Motor neuron (in vitro differentiated cells): ENCODE measurements at regions not wholly inside any gene's neighbourhood (a gene's known extent, or its start where the extent isn't known, plus 50 kb on each side); places are given as distances from the start of the nearest gene placed in this dataset.

Experiments used
- ATAC-seq, 8 experiments: fragments of 200-7000 bp; cut with Tn5 transposase; replicated peaks in 6 of 8; 2 replicates each; pipeline ENCODE4 v1.8.0; 2021; ENCODE audit warnings: mild to moderate bottlenecking in 8 of 8, moderate library complexity in 8 of 8
- H3K27ac ChIP-seq, 2 donors: fragments of 250-450 bp; sonication (Bioruptor Pico); 2 replicates each; pipeline ENCODE4 v1.9.0; 2021; ENCODE audit warnings: antibody characterized with exemption in 2 of 2, mild to moderate bottlenecking in 2 of 2, moderate library complexity in 1 of 2
- H3K4me1 ChIP-seq, 2 donors: fragments of 250-450 bp; sonication (Bioruptor Pico); replicated peaks in 1 of 2; 2 replicates each; pipeline ENCODE4 v1.6.1; 2021; ENCODE audit warnings: antibody characterized with exemption in 2 of 2, mild to moderate bottlenecking in 2 of 2, moderate library complexity in 1 of 2
- H3K4me3 ChIP-seq, 5 donors: fragments of 250-450 bp; sonication (Bioruptor Pico); 2 replicates each; pipeline ENCODE4 v1.9.0; 2021; ENCODE audit warnings: antibody characterized with exemption in 5 of 5, mild to moderate bottlenecking in 5 of 5, moderate library complexity in 4 of 5
- WGBS, 10 experiments: fragments of 450-650 bp; shearing (Covaris generic); methylation state at CpG; one replicate each; pipeline ENCODE4 v1.0.0; 2022; 5-methylcytosine and 5-hydroxymethylcytosine counted together
- in situ Hi-C, 9 experiments: fragments of 400-800 bp; cut with MboI; loops; one replicate each; pipeline ENCODE4 v1.15.0; 2021; ENCODE audit warnings: low sequenced_read_pairs in 9 of 9, low pct_unique_long_range_greater_than_20kb in 2 of 9; ENCODE audit not compliant: unreplicated experiment in 9 of 9

GRCh38 chr6:84360039-84360438, 132.6 kb upstream of the CEP162 start:
- in situ Hi-C loops = no loop called here
- ATAC-seq = no peak
- WGBS, 10 experiments = 40 to 89% (median 72%) methylated on average over 1 to 4 of the region's 5 CpGs; no CpG with 5 or more reads in 2 of the 10 experiments
- Histone ChIP-seq H3K4me3 (no peak overlapping the region), H3K4me1 (no peaks in the 10 kb centered on the region), H3K27ac (no peak overlapping the region)

DNA sequence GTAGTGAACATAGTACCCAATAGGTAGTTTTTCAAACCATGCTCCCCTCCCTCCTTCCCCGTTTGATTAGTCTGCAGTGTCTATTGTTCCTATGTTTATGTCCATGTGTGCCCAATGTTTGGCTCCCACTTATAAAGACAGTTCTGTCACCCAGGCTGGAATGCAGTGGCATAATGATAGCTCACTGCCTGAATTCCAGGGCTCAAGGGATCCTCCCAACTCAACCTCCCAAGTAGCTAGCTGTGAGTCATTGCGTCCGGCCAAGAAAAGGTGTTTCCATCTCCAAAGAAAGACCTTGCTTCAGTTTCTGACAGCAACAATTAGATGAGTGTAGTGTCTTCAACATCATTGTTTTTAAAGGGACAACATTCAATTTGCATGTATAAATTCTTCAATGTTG, 131.1 kb upstream of the CEP162 start:
- in situ Hi-C loops = no loop called here
- H3K4me3 ChIP-seq = no peak overlapping the region
- no peak for ATAC-seq
- 55 to 89% (median 77%) methylated on average over 1 to 3 of the region's 3 CpGs; no CpG with 5 or more reads in 4 of the 10 experiments for WGBS, 10 experiments
- no peak overlapping the region for H3K27ac ChIP-seq
- no peaks in the 10 kb centered on the region for H3K4me1 ChIP-seq

- no peak for ATAC-seq
- 43 to 100% (median 88%) methylated on average over 1 to 2 of the region's 2 CpGs; no CpG with 5 or more reads in 2 of the 10 experiments for WGBS, 10 experiments
- in situ Hi-C loops = no loop called here
Measured at GRCh38 chr6:84357631-84358030, 130.2 kb upstream of the CEP162 start.

GRCh38 chr6:84356907-84357306, 129.5 kb upstream of the CEP162 start:
- Histone ChIP-seq H3K4me1 (no peaks in the 10 kb centered on the region), H3K4me3 (no peak overlapping the region), H3K27ac (no peak overlapping the region)
- 21 to 77% (median 47%) methylated on average over 2 to 5 of the region's 5 CpGs; no CpG with 5 or more reads in 2 of the 10 experiments for WGBS, 10 experiments
- no peak for ATAC-seq
- in situ Hi-C loops = no loop called here

More at GRCh38 chr6:84357631-84358030, 130.2 kb upstream of the CEP162 start:
- Histone ChIP-seq H3K4me3 (no peak overlapping the region), H3K27ac (no peak overlapping the region), H3K4me1 (no peaks in the 10 kb centered on the region)

GRCh38 chr6:84353459-84354423, 126.3 kb upstream of the CEP162 start:
- WGBS, 10 experiments = 48 to 100% (median 83%) methylated on average over 2 to 5 of the region's 5 CpGs
- no peak for ATAC-seq
- in situ Hi-C loops = no loop called here
- Histone ChIP-seq H3K4me3 (no peak overlapping the region), H3K27ac (no peak overlapping the region), H3K4me1 (no peaks in the 10 kb centered on the region)

DNA sequence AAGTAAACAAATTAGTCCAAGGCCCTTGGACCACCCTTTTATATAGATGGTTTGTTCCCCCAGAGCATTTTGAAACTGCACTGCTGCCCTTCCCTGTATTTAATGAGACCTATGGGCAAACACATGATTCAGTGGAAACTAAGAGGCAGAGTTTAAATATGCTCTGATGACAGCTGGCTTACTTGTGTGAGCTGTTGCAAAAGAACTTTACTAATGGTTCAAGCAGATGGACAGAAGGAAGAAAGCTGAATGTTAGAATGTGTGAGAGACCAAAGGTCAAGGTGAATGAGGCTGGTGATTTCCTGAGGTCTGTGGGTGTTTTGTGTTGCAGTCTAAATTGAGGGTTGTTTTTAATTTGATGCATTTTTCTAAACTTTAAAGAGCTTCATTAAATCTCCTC, 123.0 kb upstream of the CEP162 start:
- in situ Hi-C loops = no loop called here
- peak in 2 of 8 experiments; percentile 57 to 71 for ATAC-seq
- H3K4me3 ChIP-seq = no peak overlapping the region
- H3K4me1 ChIP-seq = no peaks in the 10 kb centered on the region
- H3K27ac ChIP-seq = no peak overlapping the region

DNA sequence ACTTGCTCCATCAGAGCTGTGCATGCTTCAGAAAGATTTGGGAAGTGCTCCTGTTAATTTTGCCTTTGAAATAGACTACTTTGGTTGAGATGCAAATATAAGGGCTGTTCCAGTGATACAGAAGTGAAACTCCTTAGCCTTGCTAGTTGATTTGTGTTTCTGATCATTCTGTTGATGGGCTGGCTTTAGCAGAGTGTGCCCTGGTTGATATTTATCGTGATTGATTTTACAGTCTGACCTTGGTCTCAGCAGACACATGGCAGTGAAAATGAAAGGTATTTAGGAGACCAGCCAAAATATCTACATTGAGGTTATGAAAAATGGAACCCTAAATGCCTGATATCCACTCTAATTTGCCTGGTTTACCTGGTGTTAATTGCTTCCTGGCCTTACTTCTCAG, 122.1 kb upstream of the CEP162 start:
- H3K4me3 ChIP-seq = no peak overlapping the region
- WGBS, 10 experiments = 75 to 88% (median 84%) methylated on average over 1 of the region's 1 CpG; no CpG with 5 or more reads in 6 of the 10 experiments

GRCh38 chr6:84348801-84349200, 121.4 kb upstream of the CEP162 start:
- in situ Hi-C loops = no loop called here
- Histone ChIP-seq H3K4me3 (no peak overlapping the region), H3K4me1 (no peaks in the 10 kb centered on the region), H3K27ac (no peak overlapping the region)
- no peak for ATAC-seq
- WGBS, 10 experiments = 40 to 100% (median 63%) methylated on average over 1 of the region's 1 CpG; no CpG with 5 or more reads in 5 of the 10 experiments

More for the DNA sequence above, 122.1 kb upstream of the CEP162 start:
- in situ Hi-C loops = no loop called here
- Histone ChIP-seq H3K27ac (no peak overlapping the region), H3K4me1 (no peaks in the 10 kb centered on the region)
- ATAC-seq = no peak

GRCh38 chr6:84346372-84346771, 118.9 kb upstream of the CEP162 start:
- Histone ChIP-seq H3K4me1 (no peaks in the 10 kb centered on the region), H3K27ac (no peak overlapping the region), H3K4me3 (no peak overlapping the region)
- in situ Hi-C loops = no loop called here
- ATAC-seq = no peak

- no peak overlapping the region for H3K27ac ChIP-seq
- no peak for ATAC-seq
- WGBS, 10 experiments = 42 to 93% (median 50%) methylated on average over 2 to 3 of the region's 3 CpGs; no CpG with 5 or more reads in 3 of the 10 experiments
- H3K4me3 ChIP-seq = no peak overlapping the region
- in situ Hi-C loops = no loop called here
- no peaks in the 10 kb centered on the region for H3K4me1 ChIP-seq
Measured at GRCh38 chr6:84344005-84344404, 116.6 kb upstream of the CEP162 start.

- ATAC-seq = no peak
- WGBS, 10 experiments = 71 to 90% (median 79%) methylated on average over 2 to 5 of the region's 8 CpGs; no CpG with 5 or more reads in 4 of the 10 experiments
Measured at GRCh38 chr6:84340422-84340821, 113.0 kb upstream of the CEP162 start.

DNA sequence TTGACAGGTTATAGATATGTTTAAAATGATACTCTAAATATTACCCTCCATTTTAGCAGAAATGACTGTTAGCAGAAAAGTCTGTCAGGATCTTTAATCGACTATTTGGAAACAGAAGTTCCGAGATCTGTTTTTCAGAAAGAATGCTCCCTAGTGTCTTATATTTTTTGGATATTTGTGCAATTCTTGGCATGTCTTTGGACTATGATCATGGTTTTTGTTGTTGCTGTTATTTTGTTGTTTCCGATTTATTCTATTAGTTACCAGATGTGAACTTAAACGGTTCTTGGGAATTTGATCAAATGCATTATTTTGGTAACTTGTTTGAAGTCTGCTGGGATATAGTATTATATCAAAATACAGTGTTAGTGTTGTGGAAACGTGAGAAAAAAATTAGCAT, 106.4 kb upstream of the CEP162 start:
- in situ Hi-C loops = no loop called here
- 16 to 82% (median 66%) methylated on average over 3 to 5 of the region's 5 CpGs for WGBS, 10 experiments
- no peak overlapping the region for H3K27ac ChIP-seq

More at GRCh38 chr6:84340422-84340821, 113.0 kb upstream of the CEP162 start:
- no peaks in the 10 kb centered on the region for H3K4me1 ChIP-seq
- in situ Hi-C loops = no loop called here
- no peak overlapping the region for H3K27ac ChIP-seq
- no peak overlapping the region for H3K4me3 ChIP-seq

DNA sequence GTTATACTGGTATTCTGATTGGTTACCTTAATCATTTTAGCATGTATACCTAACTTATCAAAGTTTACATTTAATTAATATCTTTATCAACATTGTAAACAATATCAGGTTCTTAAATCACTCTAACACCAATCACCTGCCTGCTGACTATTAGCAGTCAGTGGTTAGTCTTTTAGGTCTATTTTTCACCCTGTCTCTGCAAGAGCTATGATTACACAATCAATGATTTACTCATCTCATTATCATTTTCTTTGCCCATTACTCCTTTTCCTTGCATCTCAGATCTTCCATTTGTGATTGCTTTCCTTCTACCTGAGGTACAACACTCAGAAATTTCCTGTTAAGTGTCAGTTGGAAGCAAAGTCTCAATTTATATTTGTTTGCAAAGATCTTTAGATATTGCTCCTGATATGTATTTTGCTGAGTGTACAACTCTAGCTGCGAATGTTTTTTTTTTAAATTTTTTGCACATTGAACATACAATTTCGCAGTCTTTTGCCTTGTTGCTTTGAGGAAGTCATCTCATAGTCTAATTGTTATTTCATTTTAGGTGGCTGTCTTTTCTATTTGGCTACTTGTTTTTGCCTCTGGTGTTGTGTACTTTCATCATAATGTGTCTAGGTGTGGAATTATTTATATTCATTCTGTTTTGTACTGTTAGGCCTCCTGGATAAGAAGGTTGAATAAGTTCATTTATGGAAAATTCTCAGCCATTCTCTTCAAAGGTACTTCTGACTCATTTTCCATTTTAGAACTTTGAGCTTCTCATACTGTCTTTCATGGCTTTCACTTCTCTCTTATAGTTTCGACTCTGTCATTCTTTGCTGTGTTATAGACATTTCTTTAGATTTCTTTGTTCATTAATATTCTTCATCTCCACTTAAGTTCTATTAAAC, 104.9 kb upstream of the CEP162 start:
- no peak for ATAC-seq
- Histone ChIP-seq H3K27ac (no peak overlapping the region), H3K4me1 (no peaks in the 10 kb centered on the region), H3K4me3 (no peak overlapping the region)
- in situ Hi-C loops = no loop called here
- 64 to 96% (median 79%) methylated on average over 1 to 3 of the region's 3 CpGs for WGBS, 10 experiments

More for the DNA sequence above, 106.4 kb upstream of the CEP162 start:
- no peak overlapping the region for H3K4me3 ChIP-seq
- H3K4me1 ChIP-seq = no peaks in the 10 kb centered on the region
- no peak for ATAC-seq
